ENCODE measurements at regions not wholly inside any gene's neighbourhood (a gene's known extent, or its start where the extent isn't known, plus 50 kb on each side); places are given as distances from the start of the nearest gene placed in this dataset.

- TF ChIP-seq CTCF (IDR thresholded peaks at IDR 0.05) (no peak), POLR2A (IDR thresholded peaks at IDR 0.05) (no peak)
Observed at GRCh38 chr2:150088538-150088937, 398.9 kb downstream of the RND3 start.
